Bronchial epithelial cell (primary cell): ENCODE measurements at regions not wholly inside any gene's neighbourhood (a gene's known extent, or its start where the extent isn't known, plus 50 kb on each side); places are given as distances from the start of the nearest gene placed in this dataset.
"Not testable (repeated sequence)": the region's sequence is repeated elsewhere in the genome, so short reads cannot be mapped to it uniquely, and the experiment has no call there.

Experiments used
- DNase-seq: peaks from one replicate; pipeline ENCODE4 v3.0.0-alpha.2; 2010; ENCODE audit warnings: low read depth
- FAIRE-seq: peaks from 2 replicates; lab custom pipeline; 2011; peaks lifted over from hg19 to GRCh38; lab: Jason Lieb, UNC
- H3K27me3 ChIP-seq: 2 replicates; pipeline ENCODE4 v1.5.1; 2011; ENCODE audit warnings: low read length; ENCODE audit not compliant: control insufficient read depth, insufficient read depth
- H3K36me3 ChIP-seq: 2 replicates; pipeline ENCODE4 v1.5.1; 2011; ENCODE audit warnings: low read length; ENCODE audit not compliant: control insufficient read depth, insufficient read depth
- H3K4me3 ChIP-seq: 2 replicates; pipeline ENCODE4 v1.5.1; 2011; ENCODE audit warnings: mild to moderate bottlenecking, low read depth, low read length, control low read depth
- CTCF ChIP-seq: IDR thresholded peaks from 2 replicates; pipeline ENCODE4 v1.5.1; 2011; ENCODE audit warnings: mild to moderate bottlenecking, moderate library complexity, low read length, control low read depth, inconsistent platforms; ENCODE audit not compliant: insufficient read depth, severe bottlenecking

GRCh38 chr6:106788761-106789160, 159.4 kb downstream of the QRSL1 start:
- no peak for FAIRE-seq
- DNase-seq: no peak
- Histone ChIP-seq H3K4me3 (no peak overlapping the region), H3K36me3 (no peaks in the 10 kb centered on the region), H3K27me3 (no peaks in the 10 kb centered on the region)
- no peak for TF ChIP-seq CTCF

- no peaks in the 10 kb centered on the region for H3K36me3 ChIP-seq
- no peaks in the 10 kb centered on the region for H3K27me3 ChIP-seq
- H3K4me3 ChIP-seq: no peak overlapping the region
- no peak for TF ChIP-seq CTCF
- DNase-seq: no peak
- no peak for FAIRE-seq
These were observed 158.2 kb downstream of the QRSL1 start for GRCh38 chr6:106787327-106788196.

- FAIRE-seq (no peak), DNase-seq (no peak)
- H3K36me3 ChIP-seq: no peaks in the 10 kb centered on the region
- no peak for TF ChIP-seq CTCF
- no peak overlapping the region for H3K4me3 ChIP-seq
- no peaks in the 10 kb centered on the region for H3K27me3 ChIP-seq
These were observed 155.9 kb downstream of the QRSL1 start for GRCh38 chr6:106785298-106785697.

GRCh38 chr6:106783640-106784566, 154.5 kb downstream of the QRSL1 start:
- Histone ChIP-seq H3K4me3 (no peak overlapping the region), H3K36me3 (no peaks in the 10 kb centered on the region), H3K27me3 (no peaks in the 10 kb centered on the region)
- no peak for TF ChIP-seq CTCF
- FAIRE-seq (peak; percentile 83), DNase-seq (peak; percentile 93)

- FAIRE-seq (peak; percentile 58), DNase-seq (no peak)
- no peak overlapping the region for H3K4me3 ChIP-seq
- H3K27me3 ChIP-seq: no peaks in the 10 kb centered on the region
- H3K36me3 ChIP-seq: no peaks in the 10 kb centered on the region
- TF ChIP-seq CTCF: no peak
These were observed 153.3 kb downstream of the QRSL1 start for GRCh38 chr6:106782536-106783285.

- FAIRE-seq, H3K4me3 ChIP-seq, H3K27me3 ChIP-seq, H3K36me3 ChIP-seq, DNase-seq: not testable (repeated sequence)
These were observed 150.2 kb downstream of the QRSL1 start for GRCh38 chr6:106779552-106779951.
